Smooth muscle cell (in vitro differentiated cells): ENCODE measurements at regions not wholly inside any gene's neighbourhood (a gene's known extent, or its start where the extent isn't known, plus 50 kb on each side); places are given as distances from the start of the nearest gene placed in this dataset.
A peak's percentile ranks its signal among the peaks of the same experiment; 100 is the strongest.

ENCODE experiments used
- DNase-seq: peaks from one replicate; lab custom pipeline; 2025; ENCODE audit not compliant: unreplicated experiment; lab: John Stamatoyannopoulos, UW
- H2AFZ ChIP-seq: fragments of 200-600 bp; sonication (generic); 2 replicates; pipeline ENCODE4 v1.6.0; 2016; ENCODE audit warnings: antibody characterized with exemption, low read depth, mild to moderate bottlenecking
- H3F3A ChIP-seq: fragments of 200-600 bp; sonication (generic); 2 replicates; pipeline ENCODE4 v1.6.0; 2017; ENCODE audit warnings: antibody characterized with exemption, low read depth
- H3K27ac ChIP-seq: fragments of 200-600 bp; sonication (generic); 2 replicates; pipeline ENCODE4 v1.5.1; 2016; ENCODE audit warnings: low read depth, mild to moderate bottlenecking
- H3K27me3 ChIP-seq: fragments of 200-600 bp; sonication (generic); 2 replicates; pipeline ENCODE4 v1.6.1; 2016; ENCODE audit warnings: low read depth, mild to moderate bottlenecking
- H3K36me3 ChIP-seq: fragments of 200-600 bp; sonication (generic); 2 replicates; pipeline ENCODE4 v1.5.1; 2016; ENCODE audit warnings: low read depth
- H3K4me1 ChIP-seq: fragments of 200-600 bp; sonication (generic); 2 replicates; pipeline ENCODE4 v1.5.1; 2016; ENCODE audit warnings: low read depth
- H3K4me2 ChIP-seq: fragments of 200-600 bp; sonication (generic); 2 replicates; pipeline ENCODE4 v1.6.0; 2016; ENCODE audit warnings: mild to moderate bottlenecking
- H3K4me3 ChIP-seq: fragments of 200-600 bp; sonication (generic); 2 replicates; pipeline ENCODE4 v1.5.1; 2016; ENCODE audit warnings: mild to moderate bottlenecking
- H3K79me2 ChIP-seq: fragments of 200-600 bp; sonication (generic); 2 replicates; pipeline ENCODE4 v1.6.0; 2016; ENCODE audit warnings: low read depth, mild to moderate bottlenecking
- H3K9ac ChIP-seq: fragments of 200-600 bp; sonication (generic); 2 replicates; pipeline ENCODE4 v1.6.0; 2016; ENCODE audit warnings: low read depth
- H3K9me3 ChIP-seq: fragments of 200-600 bp; sonication (generic); replicated peaks from 2 replicates; pipeline ENCODE4 v1.5.1; 2016; ENCODE audit warnings: low read depth
- H4K20me1 ChIP-seq: fragments of 200-600 bp; sonication (generic); 2 replicates; pipeline ENCODE4 v1.6.0; 2016; ENCODE audit warnings: low read depth
- WGBS: methylation state at CpG from one replicate; pipeline ENCODE4 v1.1.7; 2016; ENCODE audit warnings: low lambda C conversion rate; 5-methylcytosine and 5-hydroxymethylcytosine counted together
- TF ChIP-seq, protein P1 (sequence below): fragments of 200-600 bp; sonication (generic); IDR thresholded peaks from 2 replicates; pipeline ENCODE4 v1.5.1; 2017; ENCODE audit warnings: borderline replicate concordance, mild to moderate bottlenecking, antibody characterized with exemption; ENCODE audit not compliant: insufficient read depth, poor library complexity, severe bottlenecking

DNA sequence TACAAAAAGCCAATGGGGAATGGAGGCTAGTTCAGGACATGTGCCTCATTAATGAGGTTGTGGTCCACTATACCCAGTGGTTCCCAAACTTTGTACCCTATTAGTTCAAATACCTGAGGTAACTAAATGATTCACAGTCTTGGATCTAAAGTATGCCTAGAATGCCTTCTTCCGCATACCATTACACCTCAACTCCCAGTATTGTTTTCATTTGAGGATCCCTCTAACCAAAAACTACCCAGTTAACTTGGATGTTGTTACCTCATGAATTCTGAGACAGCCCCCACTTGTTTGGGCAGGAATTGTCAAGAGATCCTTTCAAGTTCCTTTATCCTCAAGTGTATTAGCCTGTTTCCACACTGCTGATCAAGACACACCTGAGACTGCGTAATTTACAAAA is 439.2 kb downstream of the PCDH10 start:
- Histone ChIP-seq H3K27me3 (no peaks in the 10 kb centered on the region), H3F3A (no peaks in the 10 kb centered on the region), H2AFZ (no peak overlapping the region), H3K36me3 (no peaks in the 10 kb centered on the region), H3K27ac (no peak overlapping the region), H3K4me2 (no peak overlapping the region), H3K9me3 (no peaks in the 10 kb centered on the region), H4K20me1 (no peaks in the 10 kb centered on the region), H3K79me2 (no peaks in the 10 kb centered on the region), H3K4me1 (peaks cover under 1% of the 10 kb centered on the region), H3K9ac (no peak overlapping the region), H3K4me3 (no peak overlapping the region)
- TF ChIP-seq, protein P1, sequence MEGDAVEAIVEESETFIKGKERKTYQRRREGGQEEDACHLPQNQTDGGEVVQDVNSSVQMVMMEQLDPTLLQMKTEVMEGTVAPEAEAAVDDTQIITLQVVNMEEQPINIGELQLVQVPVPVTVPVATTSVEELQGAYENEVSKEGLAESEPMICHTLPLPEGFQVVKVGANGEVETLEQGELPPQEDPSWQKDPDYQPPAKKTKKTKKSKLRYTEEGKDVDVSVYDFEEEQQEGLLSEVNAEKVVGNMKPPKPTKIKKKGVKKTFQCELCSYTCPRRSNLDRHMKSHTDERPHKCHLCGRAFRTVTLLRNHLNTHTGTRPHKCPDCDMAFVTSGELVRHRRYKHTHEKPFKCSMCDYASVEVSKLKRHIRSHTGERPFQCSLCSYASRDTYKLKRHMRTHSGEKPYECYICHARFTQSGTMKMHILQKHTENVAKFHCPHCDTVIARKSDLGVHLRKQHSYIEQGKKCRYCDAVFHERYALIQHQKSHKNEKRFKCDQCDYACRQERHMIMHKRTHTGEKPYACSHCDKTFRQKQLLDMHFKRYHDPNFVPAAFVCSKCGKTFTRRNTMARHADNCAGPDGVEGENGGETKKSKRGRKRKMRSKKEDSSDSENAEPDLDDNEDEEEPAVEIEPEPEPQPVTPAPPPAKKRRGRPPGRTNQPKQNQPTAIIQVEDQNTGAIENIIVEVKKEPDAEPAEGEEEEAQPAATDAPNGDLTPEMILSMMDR = no peak
- no peak for DNase-seq
- 96% methylated on average over 2 of the region's 2 CpGs for WGBS

DNA sequence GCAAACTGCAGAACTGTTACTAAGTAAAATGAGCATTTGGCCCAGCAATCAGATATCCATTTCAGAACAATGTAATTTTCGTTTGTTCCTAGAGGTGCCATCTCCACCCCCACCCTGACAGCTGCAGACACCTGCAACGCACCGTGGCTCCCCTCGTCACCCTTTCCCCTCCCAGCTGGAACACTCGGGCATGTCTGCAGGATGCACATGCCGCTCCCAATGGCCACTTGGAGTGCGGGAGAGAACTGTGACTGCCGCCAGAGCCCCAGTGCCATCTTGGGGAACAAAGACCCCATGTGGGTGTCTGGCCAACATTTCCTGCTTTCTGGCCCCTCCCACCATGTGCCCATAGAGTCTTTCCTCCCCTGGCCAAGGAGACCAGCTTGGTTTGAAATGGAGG is 436.2 kb downstream of the PCDH10 start:
- DNase-seq = no peak
- H3F3A ChIP-seq = no peaks in the 10 kb centered on the region
- H3K27me3 ChIP-seq = no peaks in the 10 kb centered on the region
- H3K4me1 ChIP-seq = peaks cover 9% of the 10 kb centered on the region
- WGBS = 94% methylated on average over 8 of the region's 8 CpGs
- H3K9me3 ChIP-seq = no peaks in the 10 kb centered on the region
- TF ChIP-seq, protein P1 = no peak
- no peak overlapping the region for H2AFZ ChIP-seq
- H4K20me1 ChIP-seq = no peaks in the 10 kb centered on the region
- H3K4me3 ChIP-seq = no peak overlapping the region
- H3K36me3 ChIP-seq = no peaks in the 10 kb centered on the region
- no peak overlapping the region for H3K27ac ChIP-seq
- no peak overlapping the region for H3K9ac ChIP-seq
- no peaks in the 10 kb centered on the region for H3K79me2 ChIP-seq
- no peak overlapping the region for H3K4me2 ChIP-seq

DNA sequence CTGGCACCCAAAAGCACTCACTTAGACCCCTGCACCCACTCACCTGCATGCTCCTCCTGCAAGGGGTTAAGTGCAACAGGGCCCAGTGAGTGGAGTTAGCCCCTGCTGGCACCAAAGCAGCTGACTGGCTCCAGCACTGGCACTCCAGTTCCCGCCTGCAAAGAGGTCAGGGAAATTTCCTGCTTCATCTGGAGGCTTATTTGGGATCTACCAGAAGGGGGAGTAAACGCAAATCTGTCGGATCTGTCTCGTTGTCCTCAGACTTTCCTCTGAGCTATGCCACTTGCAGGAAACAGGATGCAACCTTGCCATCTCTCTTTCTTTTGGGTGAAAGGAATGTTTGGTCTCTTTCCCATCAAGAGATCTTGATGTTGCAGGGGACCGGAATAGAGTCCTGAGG is 435.6 kb downstream of the PCDH10 start:
- no peak overlapping the region for H3K4me3 ChIP-seq
- H4K20me1 ChIP-seq = no peaks in the 10 kb centered on the region
- no peaks in the 10 kb centered on the region for H3F3A ChIP-seq
- no peak overlapping the region for H3K4me2 ChIP-seq
- no peak overlapping the region for H3K27ac ChIP-seq
- no peaks in the 10 kb centered on the region for H3K36me3 ChIP-seq
- H3K9ac ChIP-seq = no peak overlapping the region
- peaks cover 9% of the 10 kb centered on the region for H3K4me1 ChIP-seq
- TF ChIP-seq, protein P1 = no peak
- no peak overlapping the region for H2AFZ ChIP-seq
- no peak for DNase-seq
- no peaks in the 10 kb centered on the region for H3K27me3 ChIP-seq
- 92% methylated on average over 5 of the region's 5 CpGs for WGBS
- no peaks in the 10 kb centered on the region for H3K79me2 ChIP-seq
- no peaks in the 10 kb centered on the region for H3K9me3 ChIP-seq

DNA sequence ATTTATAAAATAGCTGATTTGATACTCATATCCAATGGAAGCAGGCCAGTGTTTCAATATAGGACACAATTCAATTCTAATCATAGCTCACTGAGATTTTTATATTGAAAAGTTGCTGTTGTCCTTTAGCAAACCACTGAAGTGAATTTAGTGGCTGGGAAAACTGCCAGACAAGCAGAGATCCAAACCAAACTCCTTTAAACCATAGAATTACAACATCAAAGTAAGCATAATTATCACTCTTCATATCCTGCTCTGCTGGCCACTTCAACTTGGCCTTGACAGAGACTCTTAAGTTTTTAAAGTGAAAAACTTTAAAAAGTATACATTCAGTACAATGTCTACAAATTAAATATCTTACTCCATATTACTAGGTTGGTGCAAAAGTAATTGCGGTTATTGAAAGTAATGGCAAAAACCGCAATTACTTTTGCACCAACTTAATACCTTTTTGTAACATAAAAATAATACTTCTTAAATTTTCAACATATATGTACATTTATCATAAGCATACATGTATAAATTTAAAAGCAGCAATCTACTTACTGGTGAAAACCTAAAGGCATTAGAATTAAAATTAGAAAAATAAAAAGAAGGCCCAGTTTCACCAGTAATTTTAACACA is 433.0 kb downstream of the PCDH10 start:
- no peak overlapping the region for H3K27ac ChIP-seq
- H3K27me3 ChIP-seq = no peaks in the 10 kb centered on the region
- WGBS = 95% methylated on average over 2 of the region's 2 CpGs
- peaks cover 9% of the 10 kb centered on the region for H3K4me1 ChIP-seq
- H3K36me3 ChIP-seq = no peaks in the 10 kb centered on the region
- no peaks in the 10 kb centered on the region for H3K9me3 ChIP-seq
- no peaks in the 10 kb centered on the region for H3K79me2 ChIP-seq
- peak overlapping the region; percentile 3 for H2AFZ ChIP-seq
- H3K9ac ChIP-seq = no peak overlapping the region
- H3K4me2 ChIP-seq = peak overlapping the region; percentile 47
- H3K4me3 ChIP-seq = no peak overlapping the region
- no peak for DNase-seq
- H3F3A ChIP-seq = no peaks in the 10 kb centered on the region
- TF ChIP-seq, protein P1 = no peak
- no peaks in the 10 kb centered on the region for H4K20me1 ChIP-seq
